Limb (tissue), 2 donors: ENCODE measurements at regions not wholly inside any gene's neighbourhood (a gene's known extent, or its start where the extent isn't known, plus 50 kb on each side); places are given as distances from the start of the nearest gene placed in this dataset.

ENCODE experiments used
- DNase-seq, 2 donors: peaks; one replicate each; pipeline ENCODE4 v3.0.0-alpha.2; 2016; ENCODE audit errors: extremely low spot score in 2 of 2

GRCh38 chr13:103133556-103133955 lies 67.3 kb upstream of the SLC10A2 start:
- DNase-seq: no peak

- no peak for DNase-seq
These were observed 64.5 kb upstream of the SLC10A2 start for GRCh38 chr13:103130681-103131210.

- DNase-seq: no peak
These were observed 63.9 kb upstream of the SLC10A2 start for GRCh38 chr13:103130146-103130545.
